ENCODE measurements at regions not wholly inside any gene's neighbourhood (a gene's known extent, or its start where the extent isn't known, plus 50 kb on each side); places are given as distances from the start of the nearest gene placed in this dataset.

GRCh38 chr15:47824147-47824546 lies 106.8 kb downstream of the SEMA6D start:
- TF ChIP-seq CTCF (conservative IDR thresholded peaks at IDR 0.05; ENCODE audit: control insufficient read depth, insufficient read depth, low read depth, low read length): no peak
- DNase-seq (ENCODE audit: low read depth): no peak
- H3K4me3 ChIP-seq (ENCODE audit: control insufficient read depth, low read depth, low read length): no peak overlapping the region

- no peak overlapping the region for H3K4me3 ChIP-seq (ENCODE audit: control insufficient read depth, low read depth, low read length)
- DNase-seq (ENCODE audit: low read depth): no peak
- no peak for TF ChIP-seq CTCF (conservative IDR thresholded peaks at IDR 0.05; ENCODE audit: control insufficient read depth, insufficient read depth, low read depth, low read length)
Observed at GRCh38 chr15:47829667-47830066, 112.4 kb downstream of the SEMA6D start.

GRCh38 chr15:47834093-47834492 lies 116.8 kb downstream of the SEMA6D start:
- H3K4me3 ChIP-seq (ENCODE audit: control insufficient read depth, low read depth, low read length): no peak overlapping the region
- DNase-seq (ENCODE audit: low read depth): no peak
- no peak for TF ChIP-seq CTCF (conservative IDR thresholded peaks at IDR 0.05; ENCODE audit: control insufficient read depth, insufficient read depth, low read depth, low read length)

- no peak for DNase-seq (ENCODE audit: low read depth)
- no peak for TF ChIP-seq CTCF (conservative IDR thresholded peaks at IDR 0.05; ENCODE audit: control insufficient read depth, insufficient read depth, low read depth, low read length)
- no peak overlapping the region for H3K4me3 ChIP-seq (ENCODE audit: control insufficient read depth, low read depth, low read length)
Observed at GRCh38 chr15:47839233-47839825, 122.0 kb downstream of the SEMA6D start.

- no peak for TF ChIP-seq CTCF (conservative IDR thresholded peaks at IDR 0.05; ENCODE audit: control insufficient read depth, insufficient read depth, low read depth, low read length)
Observed at GRCh38 chr15:47843124-47843663, 125.9 kb downstream of the SEMA6D start.

GRCh38 chr15:47844437-47844836 lies 127.1 kb downstream of the SEMA6D start:
- DNase-seq (ENCODE audit: low read depth): no peak
- no peak overlapping the region for H3K4me3 ChIP-seq (ENCODE audit: control insufficient read depth, low read depth, low read length)
- no peak for TF ChIP-seq CTCF (conservative IDR thresholded peaks at IDR 0.05; ENCODE audit: control insufficient read depth, insufficient read depth, low read depth, low read length)

More at GRCh38 chr15:47843124-47843663, 125.9 kb downstream of the SEMA6D start:
- no peak overlapping the region for H3K4me3 ChIP-seq (ENCODE audit: control insufficient read depth, low read depth, low read length)
- no peak for DNase-seq (ENCODE audit: low read depth)
